ENCODE measurements at regions not wholly inside any gene's neighbourhood (a gene's known extent, or its start where the extent isn't known, plus 50 kb on each side); places are given as distances from the start of the nearest gene placed in this dataset.

GRCh38 chr13:33606692-33607091 lies 211.3 kb upstream of the RFC3 start:
- no peak for DNase-seq (ENCODE audit: low read depth, low spot score)
- H3K27ac ChIP-seq = no peak overlapping the region

DNA sequence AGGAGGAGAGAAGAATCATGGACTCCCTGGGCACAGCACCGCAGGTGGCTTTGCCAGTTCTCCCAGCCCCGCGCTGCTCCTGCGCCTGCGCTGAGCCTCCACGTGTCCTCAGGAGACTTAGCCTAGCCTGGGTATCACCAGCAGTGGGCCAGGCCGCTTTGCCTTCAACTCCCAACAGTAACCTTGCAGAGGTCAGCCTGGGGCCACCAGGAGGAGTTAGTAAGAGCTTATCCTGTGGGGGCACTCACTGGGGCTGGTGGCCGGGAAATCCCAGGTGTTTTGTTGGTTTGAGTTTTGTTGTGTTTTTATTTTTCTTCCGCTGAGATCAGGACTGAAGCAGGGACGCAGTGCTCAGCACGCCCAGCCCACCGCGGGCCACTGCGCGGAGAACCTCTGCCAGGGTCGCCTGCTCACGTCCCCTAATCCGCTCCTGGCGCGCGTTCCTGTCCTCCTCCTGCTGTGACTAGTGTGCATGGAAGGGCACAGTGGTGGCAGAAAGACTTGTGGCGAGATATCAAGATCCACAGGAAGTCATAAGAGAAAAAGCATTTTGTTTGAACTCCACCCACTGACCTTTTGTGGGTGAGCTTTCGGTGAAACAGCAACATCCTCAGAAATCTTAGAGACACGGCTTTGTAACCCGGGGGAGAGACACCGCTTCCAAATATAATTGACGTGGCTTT lies 207.4 kb upstream of the RFC3 start:
- DNase-seq (ENCODE audit: low read depth, low spot score) = no peak
- peak overlapping the region; percentile 72 for H3K27ac ChIP-seq

DNA sequence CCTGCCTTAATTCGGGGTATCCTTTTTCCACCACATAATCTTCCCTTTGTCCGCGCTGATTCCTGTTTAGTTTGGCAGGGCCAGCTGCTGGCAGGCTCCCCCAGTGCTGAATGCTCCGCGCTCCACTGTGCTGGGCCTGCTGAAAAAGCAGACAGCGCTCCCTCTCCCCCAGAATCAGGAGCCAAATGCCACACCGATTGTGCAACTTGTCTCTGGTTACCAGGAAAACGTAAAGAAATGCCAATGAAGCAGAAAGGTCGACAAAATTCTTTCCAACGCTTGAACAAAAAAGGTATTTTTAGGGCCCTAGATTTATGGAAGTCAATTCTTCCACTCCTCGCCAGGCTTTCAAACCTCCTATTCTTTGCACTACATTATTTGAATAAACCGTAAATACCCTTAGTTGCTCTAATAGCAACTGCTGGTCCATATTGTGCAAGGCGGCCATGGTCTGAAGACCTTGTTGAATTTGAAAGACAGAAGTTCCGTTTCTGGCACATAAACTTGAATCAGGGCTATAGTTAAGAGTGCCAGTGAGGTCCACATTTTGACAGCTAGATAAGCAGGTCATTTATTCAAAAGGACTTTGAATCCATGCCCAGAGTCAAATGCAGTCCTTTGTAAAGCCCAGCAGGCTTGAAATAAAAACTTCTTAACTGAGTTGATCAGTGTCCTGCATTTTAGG lies 206.7 kb upstream of the RFC3 start:
- DNase-seq (ENCODE audit: low read depth, low spot score) = no peak
- peak overlapping the region; percentile 72 for H3K27ac ChIP-seq

- DNase-seq (ENCODE audit: low read depth, low spot score) = no peak
These were observed 205.0 kb upstream of the RFC3 start for GRCh38 chr13:33612641-33613638.

DNA sequence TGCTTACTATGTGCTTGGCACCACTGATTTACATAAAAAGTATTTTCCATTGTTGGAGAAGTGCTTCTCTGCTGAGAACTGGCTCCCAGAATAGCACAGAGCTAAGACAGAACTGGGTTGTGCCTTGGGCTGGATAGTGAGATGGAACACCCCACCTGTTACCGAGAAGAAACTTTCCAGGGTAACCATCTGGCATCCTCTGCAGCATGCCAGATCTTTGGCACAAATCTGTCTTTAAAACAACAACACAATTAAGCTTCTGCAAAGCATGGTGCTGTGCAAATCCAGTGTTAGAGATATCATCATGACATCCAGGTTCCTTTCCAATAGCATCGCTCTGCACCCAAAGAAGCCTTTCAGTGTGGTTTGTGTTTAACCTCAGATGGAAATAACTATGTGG lies 202.5 kb upstream of the RFC3 start:
- H3K27ac ChIP-seq = no peak overlapping the region
- no peak for DNase-seq (ENCODE audit: low read depth, low spot score)

More at GRCh38 chr13:33612641-33613638, 205.0 kb upstream of the RFC3 start:
- no peak overlapping the region for H3K27ac ChIP-seq

DNA sequence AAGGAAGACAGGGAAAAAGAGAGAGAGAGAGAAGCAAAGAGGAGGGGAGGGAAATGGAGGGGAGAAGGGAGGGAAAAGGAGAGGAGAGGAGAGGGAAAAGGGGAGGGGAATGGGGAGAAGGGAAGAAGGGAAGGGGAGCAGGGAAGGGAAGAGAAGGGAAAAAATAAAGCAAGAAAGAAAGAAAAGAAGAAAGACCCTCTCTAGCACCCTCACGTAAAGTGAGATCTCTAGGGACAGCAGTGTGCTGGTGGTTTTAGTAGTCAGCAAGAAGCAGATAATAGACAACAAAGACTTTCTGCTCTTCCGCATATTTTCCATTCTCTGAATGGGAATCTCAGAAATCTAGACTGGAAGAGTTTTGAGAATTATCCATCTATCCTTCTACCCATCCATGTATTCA lies 201.8 kb upstream of the RFC3 start:
- no peak overlapping the region for H3K27ac ChIP-seq
- DNase-seq (ENCODE audit: low read depth, low spot score) = no peak

DNA sequence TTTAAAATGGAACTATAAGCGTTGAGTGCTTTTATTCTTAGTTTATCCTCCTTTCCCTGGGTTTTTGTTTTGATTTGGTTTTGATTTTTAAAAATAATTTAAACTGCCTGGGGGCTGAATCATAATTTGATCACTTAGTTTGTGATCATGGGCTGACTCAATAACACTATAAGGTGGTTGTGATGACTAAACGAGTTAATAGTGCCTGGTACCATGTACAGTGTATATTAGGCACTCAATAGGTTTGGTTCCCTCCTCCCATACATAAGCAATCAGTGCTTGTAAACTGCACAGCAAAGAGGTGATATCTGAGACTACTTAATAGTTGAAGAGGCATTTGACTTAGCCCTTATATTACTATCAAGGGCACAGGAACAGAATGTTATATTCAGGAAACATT lies 200.9 kb upstream of the RFC3 start:
- DNase-seq (ENCODE audit: low read depth, low spot score) = no peak

DNA sequence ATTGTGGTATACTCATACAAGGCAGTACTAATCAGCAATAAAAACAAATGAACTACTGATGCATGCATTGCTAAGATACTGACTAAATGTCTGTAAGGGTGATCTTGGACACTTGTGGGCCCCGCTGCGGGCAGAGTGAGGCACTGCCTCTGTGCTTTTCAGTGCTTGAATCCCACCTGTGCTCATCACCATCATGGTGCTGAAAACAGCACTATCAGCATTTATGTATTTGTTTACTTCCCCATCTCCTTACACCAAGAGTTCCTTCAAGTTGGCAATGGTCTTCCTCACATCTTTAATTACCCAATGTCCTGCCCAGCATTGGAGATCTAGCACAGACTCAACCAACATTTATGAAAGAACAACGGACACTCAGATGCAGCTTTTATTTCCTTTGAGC lies 193.7 kb upstream of the RFC3 start:
- no peak for DNase-seq (ENCODE audit: low read depth, low spot score)
- no peak overlapping the region for H3K27ac ChIP-seq

More for the DNA sequence above, 200.9 kb upstream of the RFC3 start:
- no peak overlapping the region for H3K27ac ChIP-seq

GRCh38 chr13:33624740-33625139 lies 193.2 kb upstream of the RFC3 start:
- no peak for DNase-seq (ENCODE audit: low read depth, low spot score)
- H3K27ac ChIP-seq = no peak overlapping the region

GRCh38 chr13:33626407-33626806 lies 191.5 kb upstream of the RFC3 start:
- H3K27ac ChIP-seq = no peak overlapping the region
- DNase-seq (ENCODE audit: low read depth, low spot score) = no peak

DNA sequence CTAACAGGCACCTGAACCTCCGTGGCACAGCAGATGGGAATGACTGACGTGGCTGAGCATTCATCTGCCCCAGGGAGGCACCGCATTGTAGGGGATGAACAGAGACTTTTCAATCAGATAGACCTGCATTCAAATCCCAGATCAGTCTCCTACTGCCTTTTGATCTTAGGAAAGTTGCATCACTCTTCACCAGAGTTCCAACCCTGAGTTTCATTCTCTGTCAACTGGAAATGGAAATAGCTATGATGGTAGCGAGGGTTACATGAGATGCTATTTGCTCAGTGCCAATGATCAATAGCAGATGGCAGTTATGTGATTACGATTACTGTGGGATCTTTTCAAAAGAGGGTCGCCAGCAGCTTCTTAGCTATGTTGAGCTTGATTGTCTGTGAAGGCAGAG lies 189.3 kb upstream of the RFC3 start:
- no peak for DNase-seq (ENCODE audit: low read depth, low spot score)

GRCh38 chr13:33629605-33630360 lies 188.2 kb upstream of the RFC3 start:
- H3K27ac ChIP-seq = no peak overlapping the region
- no peak for DNase-seq (ENCODE audit: low read depth, low spot score)

More for the DNA sequence above, 189.3 kb upstream of the RFC3 start:
- H3K27ac ChIP-seq = no peak overlapping the region

- DNase-seq (ENCODE audit: low read depth, low spot score) = peak; percentile 94
- H3K27ac ChIP-seq = peak overlapping the region; percentile 86
These were observed 184.0 kb upstream of the RFC3 start for GRCh38 chr13:33633701-33634545.

DNA sequence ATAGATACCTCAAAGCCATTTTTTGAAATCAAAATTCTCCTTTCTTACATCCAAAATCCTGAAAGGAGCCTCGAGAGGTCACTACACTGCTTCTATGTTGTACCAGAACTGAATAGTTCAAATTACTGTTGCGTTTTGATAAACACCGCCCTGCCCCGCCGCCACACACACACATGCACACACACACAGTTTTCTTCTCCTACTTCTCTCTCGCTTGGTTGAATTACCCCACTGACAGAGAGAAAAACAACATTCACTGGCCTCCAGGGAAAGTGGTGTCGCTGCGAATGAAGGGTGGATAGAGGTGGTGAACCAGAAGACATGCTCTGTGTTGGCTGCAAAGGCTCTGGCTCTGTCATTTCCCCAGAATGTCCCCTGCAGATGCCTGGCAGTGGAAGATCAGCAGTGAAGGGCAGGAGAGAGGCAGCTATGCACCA lies 183.4 kb upstream of the RFC3 start:
- peak overlapping the region; percentile 86 for H3K27ac ChIP-seq
- no peak for DNase-seq (ENCODE audit: low read depth, low spot score)

DNA sequence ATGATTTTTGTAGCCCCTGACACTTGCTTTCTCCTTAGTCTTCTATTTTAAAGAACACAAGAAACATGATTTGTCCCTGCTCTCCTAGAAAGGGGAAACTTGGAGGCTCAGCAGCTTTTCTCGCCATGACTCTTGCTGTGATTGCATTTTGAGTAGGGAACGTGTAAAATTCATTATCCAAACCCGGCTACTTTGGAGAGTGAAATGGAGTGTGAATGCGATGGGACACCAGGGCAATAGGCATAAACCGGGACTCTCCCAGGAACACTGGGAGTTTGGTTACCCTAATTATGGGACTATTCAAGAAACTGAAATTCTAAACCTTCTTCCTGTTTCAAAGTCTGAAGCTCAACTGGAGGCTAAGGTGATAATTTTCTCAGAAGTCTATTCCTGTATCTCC lies 181.7 kb upstream of the RFC3 start:
- H3K27ac ChIP-seq = peak overlapping the region; percentile 57
- DNase-seq (ENCODE audit: low read depth, low spot score) = no peak

DNA sequence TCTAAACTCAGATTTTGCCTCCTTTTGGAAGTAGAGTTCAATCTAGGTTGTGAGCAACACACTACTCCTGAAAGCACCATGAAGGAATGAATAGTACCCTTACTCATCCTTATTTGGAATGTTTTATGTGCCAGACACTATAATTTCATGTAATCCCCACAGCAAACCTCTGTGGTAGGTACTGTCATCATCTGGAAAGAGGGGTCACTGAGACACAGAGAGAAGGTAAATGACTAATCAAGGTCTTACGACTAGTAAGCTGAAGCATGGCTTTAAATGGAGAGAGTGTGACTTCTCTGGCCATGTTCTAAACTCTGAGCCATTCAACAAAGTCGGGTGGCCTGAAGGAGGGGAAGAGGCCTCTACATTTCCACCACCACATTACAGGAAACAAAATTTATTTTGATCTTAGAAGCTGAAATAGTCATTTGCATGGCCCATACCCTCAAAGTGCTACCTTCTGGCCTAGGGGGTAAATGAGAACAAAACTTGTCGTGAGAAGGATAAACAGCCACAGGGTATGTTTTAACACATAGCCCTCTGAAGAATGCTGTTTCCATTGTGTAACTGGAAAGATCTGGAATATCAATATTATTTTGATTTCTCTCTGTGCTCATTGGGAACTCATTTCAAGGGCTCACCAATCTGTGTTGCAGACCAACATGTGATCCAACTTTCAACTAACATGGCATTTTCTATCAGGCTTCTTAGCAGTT lies 180.8 kb upstream of the RFC3 start:
- no peak for DNase-seq (ENCODE audit: low read depth, low spot score)
- peak overlapping the region; percentile 57 for H3K27ac ChIP-seq

- H3K27ac ChIP-seq = peak overlapping the region; percentile 57
- no peak for DNase-seq (ENCODE audit: low read depth, low spot score)
These were observed 179.8 kb upstream of the RFC3 start for GRCh38 chr13:33637978-33638743.

GRCh38 chr13:33639158-33639557 lies 178.8 kb upstream of the RFC3 start:
- peak overlapping the region; percentile 78 for H3K27ac ChIP-seq
- no peak for DNase-seq (ENCODE audit: low read depth, low spot score)
